Central memory CD8-positive, alpha-beta T cell (primary cell): ENCODE measurements at regions not wholly inside any gene's neighbourhood (a gene's known extent, or its start where the extent isn't known, plus 50 kb on each side); places are given as distances from the start of the nearest gene placed in this dataset.

Experiments used
- ATAC-seq: fragments of 150-1000 bp; cut with Tn5 transposase; replicated peaks from 2 replicates; pipeline ENCODE4 v1.10.0; 2022; ENCODE audit warnings: mild to moderate bottlenecking, moderate FRiP score, moderate number of reproducible peaks; ENCODE audit not compliant: poor library complexity, severe bottlenecking; ENCODE audit errors: extremely low read depth
- DNase-seq, 2 donors: peaks; one replicate each; pipeline ENCODE4 v3.0.0; 2021; ENCODE audit warnings: low spot score in 2 of 2
- H3K27ac Mint-ChIP-seq: one replicate; pipeline ENCODE4 v1.8.0; 2022; ENCODE audit warnings: low read depth, mild to moderate bottlenecking, moderate library complexity, mixed read lengths
- H3K27me3 Mint-ChIP-seq: one replicate; pipeline ENCODE4 v1.8.0; 2022; ENCODE audit warnings: mixed read lengths
- H3K36me3 Mint-ChIP-seq: one replicate; pipeline ENCODE4 v1.8.0; 2022; ENCODE audit warnings: mild to moderate bottlenecking, moderate library complexity, mixed read lengths; ENCODE audit not compliant: insufficient read depth
- H3K4me1 Mint-ChIP-seq: one replicate; pipeline ENCODE4 v1.8.0; 2022; ENCODE audit warnings: mixed read lengths
- H3K4me3 Mint-ChIP-seq: one replicate; pipeline ENCODE4 v1.8.0; 2022; ENCODE audit warnings: mild to moderate bottlenecking, moderate library complexity, mixed read lengths
- H3K9me3 Mint-ChIP-seq: one replicate; pipeline ENCODE4 v1.8.0; 2022; ENCODE audit warnings: mixed read lengths

DNA sequence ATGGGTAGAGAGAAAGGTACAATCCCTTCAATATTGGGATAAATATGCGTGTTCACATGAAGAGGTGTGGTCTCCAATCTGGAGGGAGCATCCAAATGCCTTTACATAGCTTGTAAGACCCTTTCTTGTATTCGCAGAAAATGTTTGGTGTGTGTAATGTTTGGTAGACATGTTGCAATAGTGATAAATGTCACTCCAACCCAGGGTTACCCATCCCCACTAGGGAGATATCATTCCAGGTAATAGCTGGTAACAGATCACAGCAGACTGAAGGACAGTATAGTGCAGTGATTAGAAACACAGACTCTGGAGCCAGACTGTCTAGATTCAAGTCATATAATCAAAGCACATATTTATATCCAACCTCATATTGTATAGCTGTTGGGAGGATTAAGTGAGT lies 733.6 kb upstream of the TBX3 start:
- ATAC-seq (no peak), DNase-seq (no peak)
- Mint-ChIP-seq H3K27ac (no peak overlapping the region), H3K4me3 (no peak overlapping the region), H3K4me1 (no peaks in the 10 kb centered on the region), H3K9me3 (peaks cover 14% of the 10 kb centered on the region), H3K27me3 (no peaks in the 10 kb centered on the region), H3K36me3 (no peaks in the 10 kb centered on the region)

DNA sequence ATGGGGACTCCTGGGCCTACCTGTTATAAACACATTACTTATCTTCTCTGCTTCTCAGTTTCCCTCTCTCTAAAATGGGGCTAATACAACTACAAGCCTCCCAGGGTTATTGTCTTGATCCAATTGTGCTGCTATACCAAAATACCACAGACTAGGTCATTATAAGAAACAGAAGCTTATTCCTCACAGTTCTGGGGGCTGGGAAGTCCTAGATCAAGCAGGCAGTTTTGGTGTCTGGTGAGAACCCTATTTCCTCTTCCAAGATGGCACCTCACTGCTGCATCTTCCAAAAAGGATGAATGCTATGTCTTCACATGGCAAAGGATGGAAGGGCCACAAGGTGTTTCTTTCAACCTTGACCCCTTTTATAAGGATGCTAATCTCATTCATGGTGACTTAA lies 732.9 kb upstream of the TBX3 start:
- no peak overlapping the region for H3K27ac Mint-ChIP-seq
- H3K36me3 Mint-ChIP-seq, result no peaks in the 10 kb centered on the region
- no peaks in the 10 kb centered on the region for H3K4me1 Mint-ChIP-seq
- no peak overlapping the region for H3K4me3 Mint-ChIP-seq
- no peak for DNase-seq
- ATAC-seq, result no peak
- H3K27me3 Mint-ChIP-seq, result no peaks in the 10 kb centered on the region
- H3K9me3 Mint-ChIP-seq, result peaks cover 14% of the 10 kb centered on the region

DNA sequence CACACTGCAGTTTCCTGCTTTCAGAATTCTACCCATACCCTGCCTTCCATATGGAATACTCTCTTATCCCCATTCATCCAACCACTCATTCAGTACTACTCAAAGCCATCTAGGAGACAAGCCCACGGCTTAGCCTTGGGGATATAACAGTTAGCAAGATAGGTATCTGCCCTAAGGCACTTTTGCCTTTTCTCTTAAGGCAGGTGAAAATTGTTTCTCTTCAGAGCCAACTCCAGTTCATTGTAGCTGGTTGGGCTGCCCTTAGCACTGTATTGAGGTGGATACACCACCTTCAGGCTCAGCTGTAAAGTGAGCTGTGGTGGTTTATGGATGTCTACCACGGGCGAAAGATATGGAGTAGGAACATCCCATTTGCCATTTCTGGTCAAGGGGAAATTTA lies 729.7 kb upstream of the TBX3 start:
- Mint-ChIP-seq H3K27me3 (no peaks in the 10 kb centered on the region), H3K4me3 (no peak overlapping the region), H3K9me3 (peaks cover 10% of the 10 kb centered on the region), H3K36me3 (peaks cover 1% of the 10 kb centered on the region), H3K4me1 (no peaks in the 10 kb centered on the region), H3K27ac (no peak overlapping the region)
- no peak for ATAC-seq
- DNase-seq, result no peak

GRCh38 chr12:115412831-115413230 lies 728.9 kb upstream of the TBX3 start:
- Mint-ChIP-seq H3K4me1 (no peaks in the 10 kb centered on the region), H3K27ac (no peak overlapping the region), H3K4me3 (no peak overlapping the region), H3K9me3 (peaks cover 10% of the 10 kb centered on the region), H3K36me3 (peaks cover 1% of the 10 kb centered on the region), H3K27me3 (no peaks in the 10 kb centered on the region)
- ATAC-seq (no peak), DNase-seq (no peak)

DNA sequence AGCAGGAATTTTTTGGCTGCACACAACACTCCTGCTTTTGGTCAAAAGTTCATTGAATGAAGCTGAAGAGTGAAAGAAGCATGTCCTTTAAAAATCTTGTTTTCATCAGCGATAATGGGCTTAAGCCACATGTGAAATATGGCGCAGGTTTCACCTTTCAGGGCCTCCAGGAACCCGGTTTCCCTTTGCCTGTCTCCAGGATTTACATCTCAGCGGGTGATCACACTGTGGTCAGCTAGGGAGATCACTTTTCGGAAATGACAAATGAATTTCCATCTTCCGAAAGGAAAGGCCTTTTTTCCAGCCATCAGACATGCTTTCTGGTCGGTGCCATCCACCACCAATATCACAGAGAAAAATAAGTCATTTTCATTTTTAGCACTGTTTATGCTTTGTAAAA lies 727.1 kb upstream of the TBX3 start:
- ATAC-seq, result no peak
- peaks cover 1% of the 10 kb centered on the region for H3K36me3 Mint-ChIP-seq
- DNase-seq, result no peak
- H3K4me1 Mint-ChIP-seq, result no peaks in the 10 kb centered on the region
- no peak overlapping the region for H3K4me3 Mint-ChIP-seq
- no peaks in the 10 kb centered on the region for H3K27me3 Mint-ChIP-seq
- H3K27ac Mint-ChIP-seq, result no peak overlapping the region
- no peaks in the 10 kb centered on the region for H3K9me3 Mint-ChIP-seq

GRCh38 chr12:115408642-115409041 lies 724.7 kb upstream of the TBX3 start:
- no peak for DNase-seq
- Mint-ChIP-seq H3K36me3 (peaks cover 1% of the 10 kb centered on the region), H3K9me3 (no peaks in the 10 kb centered on the region), H3K27ac (no peak overlapping the region), H3K4me3 (no peak overlapping the region), H3K27me3 (no peaks in the 10 kb centered on the region), H3K4me1 (no peaks in the 10 kb centered on the region)
- ATAC-seq, result no peak

- Mint-ChIP-seq H3K36me3 (peaks cover 1% of the 10 kb centered on the region), H3K9me3 (no peaks in the 10 kb centered on the region), H3K4me3 (no peak overlapping the region), H3K27me3 (no peaks in the 10 kb centered on the region), H3K27ac (no peak overlapping the region), H3K4me1 (no peaks in the 10 kb centered on the region)
- DNase-seq, result no peak
- ATAC-seq, result no peak
Measured at GRCh38 chr12:115407723-115408122, 723.7 kb upstream of the TBX3 start.

DNA sequence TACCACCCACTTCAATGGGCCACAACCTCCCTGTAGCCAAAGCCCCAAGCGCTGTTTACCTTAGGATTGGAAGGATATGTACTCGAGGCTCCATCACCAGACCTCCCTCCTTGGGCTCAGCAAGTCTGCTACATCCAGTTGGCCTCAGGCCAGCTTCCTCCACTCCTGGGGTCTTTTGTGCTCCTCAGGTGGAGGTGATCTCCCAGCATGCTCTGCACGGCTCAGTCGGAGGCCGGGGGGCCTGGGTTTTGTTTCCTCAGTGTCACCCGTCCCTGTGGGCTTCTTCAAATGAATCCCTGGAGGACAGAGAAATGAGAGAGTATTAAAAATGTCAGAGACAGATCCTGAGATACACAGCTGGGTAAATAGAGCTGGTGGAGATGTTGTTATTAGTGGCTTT lies 723.1 kb upstream of the TBX3 start:
- Mint-ChIP-seq H3K4me1 (no peaks in the 10 kb centered on the region), H3K27ac (no peak overlapping the region), H3K36me3 (peaks cover 1% of the 10 kb centered on the region), H3K4me3 (no peak overlapping the region), H3K9me3 (no peaks in the 10 kb centered on the region), H3K27me3 (no peaks in the 10 kb centered on the region)
- ATAC-seq (no peak), DNase-seq (no peak)

DNA sequence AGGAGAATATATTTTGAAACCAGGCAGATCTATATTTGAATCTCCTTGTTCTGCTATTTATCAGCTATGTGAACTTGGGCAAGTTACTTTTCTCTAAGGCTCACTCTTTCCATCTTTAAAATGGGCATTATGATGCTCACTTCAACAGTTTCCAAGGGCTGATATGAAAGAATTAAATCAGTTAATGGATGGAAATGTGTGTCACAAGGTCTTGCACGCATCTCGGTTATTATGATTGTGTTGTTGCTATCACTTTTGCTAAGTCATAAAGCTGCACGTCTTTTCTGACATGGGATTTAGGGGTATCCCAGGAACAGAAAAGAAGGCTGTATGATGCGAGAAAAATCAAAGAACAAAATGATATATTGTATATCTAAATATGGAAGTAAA lies 721.5 kb upstream of the TBX3 start:
- ATAC-seq, result no peak
- no peaks in the 10 kb centered on the region for H3K9me3 Mint-ChIP-seq

DNA sequence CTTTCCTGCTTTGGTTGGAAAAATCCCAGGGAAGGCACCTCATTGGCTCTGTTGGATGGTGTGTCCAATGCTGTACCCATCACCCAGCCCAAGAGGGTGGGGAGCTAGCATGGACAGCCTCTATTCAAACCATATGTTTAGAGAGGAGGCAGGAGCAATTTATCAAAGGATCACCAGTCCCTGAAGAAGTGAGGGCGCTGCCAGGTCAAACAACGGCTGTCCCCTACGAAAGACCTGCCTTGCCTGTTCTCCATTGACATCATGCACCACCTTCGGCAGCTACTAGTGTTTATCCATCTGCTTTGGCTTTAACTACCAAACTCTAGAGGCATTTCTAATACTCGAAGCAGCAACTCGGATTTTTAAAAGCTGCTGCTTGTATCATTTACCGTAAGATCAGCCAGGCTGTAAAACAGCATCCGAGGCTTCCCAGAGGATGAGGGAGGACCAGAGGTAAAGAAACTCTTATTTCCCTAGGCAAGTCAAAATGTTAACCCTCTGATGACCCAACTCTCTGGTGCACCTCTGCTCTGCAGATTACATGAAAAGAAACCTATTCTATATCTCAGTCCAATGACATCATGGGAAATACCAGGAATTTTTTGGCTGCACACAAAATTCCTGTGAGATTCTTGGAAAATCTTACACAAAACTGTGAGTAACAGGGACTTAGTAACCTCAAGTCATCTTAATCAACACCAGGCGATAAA lies 720.9 kb upstream of the TBX3 start:
- no peaks in the 10 kb centered on the region for H3K4me1 Mint-ChIP-seq
- no peaks in the 10 kb centered on the region for H3K9me3 Mint-ChIP-seq
- no peak for ATAC-seq
- no peaks in the 10 kb centered on the region for H3K27me3 Mint-ChIP-seq
- H3K4me3 Mint-ChIP-seq, result no peak overlapping the region
- H3K27ac Mint-ChIP-seq, result no peak overlapping the region
- H3K36me3 Mint-ChIP-seq, result peaks cover 1% of the 10 kb centered on the region
- no peak for DNase-seq

More for the DNA sequence above, 721.5 kb upstream of the TBX3 start:
- Mint-ChIP-seq H3K4me3 (no peak overlapping the region), H3K27me3 (no peaks in the 10 kb centered on the region), H3K4me1 (no peaks in the 10 kb centered on the region), H3K27ac (no peak overlapping the region), H3K36me3 (peaks cover 1% of the 10 kb centered on the region)
- no peak for DNase-seq

- no peak for ATAC-seq
- H3K27ac Mint-ChIP-seq, result no peak overlapping the region
Measured at GRCh38 chr12:115403689-115404088, 719.7 kb upstream of the TBX3 start.

DNA sequence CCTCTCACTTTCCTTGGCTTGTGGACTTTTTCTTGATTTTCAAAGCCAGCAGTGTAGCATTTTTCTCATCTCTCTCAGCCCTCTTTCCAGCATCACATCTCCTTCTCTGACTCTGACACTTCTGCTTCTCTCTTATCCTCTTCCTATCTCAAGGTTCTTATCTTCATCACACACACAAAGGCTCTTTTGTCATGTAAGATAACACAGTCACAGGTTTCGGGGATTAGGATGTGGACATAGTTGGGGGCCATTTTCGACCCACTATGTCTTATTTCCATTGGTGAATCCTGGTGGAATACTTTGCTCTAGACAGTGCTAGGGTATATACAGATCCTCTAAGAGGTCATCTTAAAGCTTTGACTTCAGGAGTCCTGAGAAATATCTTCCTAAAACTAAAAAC lies 719.3 kb upstream of the TBX3 start:
- Mint-ChIP-seq H3K4me1 (no peaks in the 10 kb centered on the region), H3K9me3 (no peaks in the 10 kb centered on the region), H3K4me3 (no peak overlapping the region), H3K27me3 (no peaks in the 10 kb centered on the region), H3K27ac (no peak overlapping the region), H3K36me3 (no peaks in the 10 kb centered on the region)
- no peak for DNase-seq
- ATAC-seq, result no peak

More at GRCh38 chr12:115403689-115404088, 719.7 kb upstream of the TBX3 start:
- DNase-seq, result no peak
- Mint-ChIP-seq H3K4me3 (no peak overlapping the region), H3K4me1 (no peaks in the 10 kb centered on the region), H3K9me3 (no peaks in the 10 kb centered on the region), H3K27me3 (no peaks in the 10 kb centered on the region), H3K36me3 (peaks cover under 1% of the 10 kb centered on the region)

DNA sequence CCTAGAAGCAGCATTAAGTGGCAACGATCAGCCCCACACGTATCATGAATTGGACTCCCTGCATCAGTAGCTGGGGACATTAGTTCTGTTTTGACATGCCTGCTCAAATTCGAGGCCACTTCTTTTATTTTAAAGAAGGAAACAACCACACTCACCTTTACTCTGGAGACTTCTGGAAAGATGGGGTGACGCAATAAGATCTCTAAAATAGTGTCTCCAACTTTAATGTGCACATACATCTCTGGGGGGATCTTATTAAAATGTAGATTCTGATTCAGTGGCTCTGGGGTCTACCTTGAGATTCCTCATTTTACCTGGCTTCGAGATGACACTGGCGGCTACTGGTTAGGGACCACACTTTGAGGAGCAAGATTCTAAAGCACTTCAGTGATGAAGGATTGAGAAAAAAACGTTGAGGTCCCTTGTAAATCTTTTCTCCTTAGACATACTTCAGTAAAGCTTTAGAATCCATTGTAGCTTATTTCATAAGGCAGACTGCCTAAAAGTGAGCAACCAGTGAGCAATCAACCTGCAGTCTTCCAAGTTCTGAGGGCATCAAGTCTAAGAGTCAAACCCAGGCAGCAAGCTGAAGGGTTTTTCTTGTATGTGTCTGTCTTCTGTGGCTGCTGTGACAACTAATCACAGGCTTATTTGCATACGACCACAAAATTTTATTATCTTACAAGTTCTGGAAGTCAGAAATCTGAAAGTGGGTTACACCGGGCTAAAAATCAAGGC lies 718.6 kb upstream of the TBX3 start:
- no peak overlapping the region for H3K4me3 Mint-ChIP-seq
- ATAC-seq (no peak), DNase-seq (no peak)
- H3K27ac Mint-ChIP-seq, result no peak overlapping the region
- H3K4me1 Mint-ChIP-seq, result no peaks in the 10 kb centered on the region
- no peaks in the 10 kb centered on the region for H3K36me3 Mint-ChIP-seq
- no peaks in the 10 kb centered on the region for H3K27me3 Mint-ChIP-seq
- no peaks in the 10 kb centered on the region for H3K9me3 Mint-ChIP-seq
